Prostate gland (tissue), 2 donors: ENCODE measurements at regions not wholly inside any gene's neighbourhood (a gene's known extent, or its start where the extent isn't known, plus 50 kb on each side); places are given as distances from the start of the nearest gene placed in this dataset.

ENCODE experiments used
- DNase-seq: peaks from one replicate; pipeline ENCODE4 v3.0.0-alpha.2; 2019; ENCODE audit warnings: low spot score
- H3K27ac ChIP-seq, 2 donors: fragments of 200-600 bp; sonication (generic); 2 replicates each; pipeline ENCODE4 v1.5.1; 2017 to 2019
- H3K27me3 ChIP-seq: fragments of 200-600 bp; sonication (generic); replicated peaks from 2 replicates; pipeline ENCODE4 v1.5.1; 2019; ENCODE audit not compliant: insufficient read depth
- H3K36me3 ChIP-seq, 2 donors: fragments of 200-600 bp; sonication (generic); 1 replicate in 1 of 2; 2 replicates in 1 of 2; pipeline versions ENCODE4 v1.5.1 to v1.8.1; 2017 to 2019
- H3K4me1 ChIP-seq: fragments of 200-600 bp; sonication (generic); replicated peaks from 2 replicates; pipeline ENCODE4 v1.5.1; 2019
- H3K4me3 ChIP-seq, 2 donors: fragments of 200-600 bp; sonication (generic); 2 replicates each; pipeline ENCODE4 v1.5.1; 2017 to 2019
- H3K9me3 ChIP-seq: fragments of 200-600 bp; sonication (generic); 2 replicates; pipeline ENCODE4 v1.5.1; 2017
- POLR2A ChIP-seq: fragments of 450-650 bp; IDR thresholded peaks from one replicate; pipeline ENCODE4 v1.6.1; 2016; ENCODE audit warnings: antibody characterized with exemption, mild to moderate bottlenecking
- POLR2AphosphoS5 ChIP-seq: sonication (generic); formaldehyde crosslinking; IDR thresholded peaks from one replicate; pipeline ENCODE4 v1.6.1; 2017; ENCODE audit warnings: antibody characterized with exemption
- WGBS: methylation state at CpG from one replicate; pipeline ENCODE4 v1.1.5; 2018; 5-methylcytosine and 5-hydroxymethylcytosine counted together
- intact Hi-C: fragments of 100-400 bp; cut with DNase I; formaldehyde crosslinking; loops from one replicate; pipeline ENCODE4 v1.14.2; 2022
- TF ChIP-seq, protein P1 (sequence below), 4 experiments: fragments of 200-600 bp in 2 of 4; fragments of 450-650 bp in 2 of 4; sonication (generic) in 2 of 4; IDR thresholded peaks; 1 replicate in 3 of 4; 2 replicates in 1 of 4; pipeline ENCODE4 v1.5.1; 2016 to 2019; ENCODE audit warnings: antibody characterized with exemption in 4 of 4, mild to moderate bottlenecking in 2 of 4, moderate library complexity in 2 of 4

DNA sequence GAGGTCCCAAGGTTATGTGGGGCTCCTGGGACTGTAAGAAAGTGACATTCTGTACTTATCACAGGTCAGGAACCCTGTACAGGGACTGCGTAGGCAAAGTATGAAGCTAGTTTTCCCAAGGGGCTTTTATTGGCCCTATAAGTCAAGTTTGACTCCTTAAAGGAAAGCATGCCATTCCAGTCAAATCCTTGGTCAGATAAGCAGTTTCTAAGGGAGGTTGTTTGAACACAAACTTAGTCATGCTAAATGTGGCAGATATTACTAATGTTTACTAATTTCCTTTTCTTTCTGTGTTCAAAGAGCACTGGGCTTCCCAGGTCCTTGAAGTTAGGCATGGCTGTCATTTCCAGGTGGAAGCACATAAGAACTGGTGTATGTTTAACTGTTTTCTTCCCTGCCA, 472.4 kb downstream of the ATP23 start:
- Histone ChIP-seq H3K36me3 (no peaks in the 10 kb centered on the region), H3K27me3 (no peaks in the 10 kb centered on the region), H3K27ac (no peak overlapping the region), H3K4me3 (no peak overlapping the region), H3K4me1 (no peaks in the 10 kb centered on the region), H3K9me3 (no peaks in the 10 kb centered on the region)
- intact Hi-C loops = no loop called here
- TF ChIP-seq POLR2AphosphoS5 (no peak), POLR2A (no peak)
- TF ChIP-seq, protein P1, sequence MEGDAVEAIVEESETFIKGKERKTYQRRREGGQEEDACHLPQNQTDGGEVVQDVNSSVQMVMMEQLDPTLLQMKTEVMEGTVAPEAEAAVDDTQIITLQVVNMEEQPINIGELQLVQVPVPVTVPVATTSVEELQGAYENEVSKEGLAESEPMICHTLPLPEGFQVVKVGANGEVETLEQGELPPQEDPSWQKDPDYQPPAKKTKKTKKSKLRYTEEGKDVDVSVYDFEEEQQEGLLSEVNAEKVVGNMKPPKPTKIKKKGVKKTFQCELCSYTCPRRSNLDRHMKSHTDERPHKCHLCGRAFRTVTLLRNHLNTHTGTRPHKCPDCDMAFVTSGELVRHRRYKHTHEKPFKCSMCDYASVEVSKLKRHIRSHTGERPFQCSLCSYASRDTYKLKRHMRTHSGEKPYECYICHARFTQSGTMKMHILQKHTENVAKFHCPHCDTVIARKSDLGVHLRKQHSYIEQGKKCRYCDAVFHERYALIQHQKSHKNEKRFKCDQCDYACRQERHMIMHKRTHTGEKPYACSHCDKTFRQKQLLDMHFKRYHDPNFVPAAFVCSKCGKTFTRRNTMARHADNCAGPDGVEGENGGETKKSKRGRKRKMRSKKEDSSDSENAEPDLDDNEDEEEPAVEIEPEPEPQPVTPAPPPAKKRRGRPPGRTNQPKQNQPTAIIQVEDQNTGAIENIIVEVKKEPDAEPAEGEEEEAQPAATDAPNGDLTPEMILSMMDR (IDR thresholded peaks at IDR 0.05) = no peak
- DNase-seq = no peak
- 59% methylated on average over 1 of the region's 1 CpG for WGBS

DNA sequence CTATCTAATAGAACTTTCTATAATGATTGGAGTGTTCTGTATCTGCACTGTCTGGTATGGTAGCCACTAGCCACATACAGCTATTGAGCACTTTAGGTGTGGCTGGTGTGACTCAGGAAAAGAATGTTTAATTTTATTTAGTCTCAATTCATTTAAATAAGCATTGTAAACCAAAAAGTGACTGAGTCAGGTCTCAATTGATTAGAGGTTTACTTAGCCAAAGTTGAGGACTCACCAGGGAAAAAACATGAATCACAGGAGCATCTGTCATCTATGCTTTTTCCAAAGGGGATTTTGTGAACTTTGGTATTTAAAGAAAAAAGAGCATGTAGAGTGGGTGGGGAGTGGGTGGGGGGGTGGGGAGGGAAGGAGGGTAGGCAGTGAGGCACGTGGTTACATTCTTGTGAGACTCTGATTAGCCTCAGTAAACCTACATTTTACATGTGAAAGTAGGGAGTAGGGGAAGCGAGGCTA, 473.1 kb downstream of the ATP23 start:
- H3K27me3 ChIP-seq = no peaks in the 10 kb centered on the region
- no peak for TF ChIP-seq POLR2AphosphoS5
- no peak for TF ChIP-seq POLR2A
- TF ChIP-seq, protein P1 (IDR thresholded peaks at IDR 0.05) = no peak
- no peaks in the 10 kb centered on the region for H3K4me1 ChIP-seq
- intact Hi-C loops = no loop called here
- no peak for DNase-seq
- H3K36me3 ChIP-seq = no peaks in the 10 kb centered on the region
- no peaks in the 10 kb centered on the region for H3K9me3 ChIP-seq
- no peak overlapping the region for H3K4me3 ChIP-seq
- no peak overlapping the region for H3K27ac ChIP-seq
- 61% methylated on average over 2 of the region's 2 CpGs for WGBS

DNA sequence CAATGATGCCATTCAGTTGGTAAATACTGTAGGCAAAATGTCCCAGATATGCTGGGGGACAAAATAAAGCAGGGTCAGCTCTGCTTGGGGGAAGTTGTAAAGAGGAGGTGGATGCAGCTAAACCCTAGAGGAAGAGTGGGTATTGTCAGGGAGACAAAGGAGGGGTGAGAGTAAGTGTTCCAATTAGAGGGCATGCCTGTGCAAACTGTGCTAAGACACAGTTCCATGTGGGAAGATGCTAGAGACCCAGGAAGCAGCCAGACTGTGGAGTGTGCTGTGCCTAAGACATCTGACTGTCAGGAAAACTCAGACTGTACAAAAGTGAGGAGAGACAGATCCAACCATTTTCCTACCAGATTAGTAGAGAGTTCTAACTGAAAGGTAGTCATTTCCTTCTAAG, 474.3 kb downstream of the ATP23 start:
- H3K36me3 ChIP-seq = no peaks in the 10 kb centered on the region
- H3K4me1 ChIP-seq = no peaks in the 10 kb centered on the region
- H3K4me3 ChIP-seq = no peak overlapping the region
- TF ChIP-seq, protein P1 (IDR thresholded peaks at IDR 0.05) = no peak
- TF ChIP-seq POLR2AphosphoS5 (no peak), POLR2A (no peak)
- DNase-seq = no peak
- H3K27ac ChIP-seq = no peak overlapping the region
- no peaks in the 10 kb centered on the region for H3K9me3 ChIP-seq
- H3K27me3 ChIP-seq = no peaks in the 10 kb centered on the region
- intact Hi-C loops = no loop called here

DNA sequence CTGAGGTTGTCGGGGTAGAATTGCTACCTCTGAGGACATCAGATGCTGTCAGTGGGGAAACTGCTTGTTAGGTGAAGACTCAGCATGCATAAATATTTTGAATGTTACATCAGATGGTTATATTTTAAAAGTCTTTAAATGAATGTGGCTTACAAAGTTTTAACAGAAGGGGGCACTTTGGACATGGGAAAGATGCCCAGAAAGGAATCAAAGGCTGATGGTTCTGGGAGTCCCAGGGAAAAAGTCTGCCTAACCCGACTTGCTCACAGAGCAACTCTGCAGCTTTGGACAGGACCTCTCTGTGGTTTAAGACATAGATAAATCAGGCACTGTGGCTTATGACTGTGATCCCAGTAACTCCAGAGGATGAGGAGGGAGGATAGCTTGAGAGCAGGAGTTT, 474.9 kb downstream of the ATP23 start:
- Histone ChIP-seq H3K4me1 (no peaks in the 10 kb centered on the region), H3K9me3 (no peaks in the 10 kb centered on the region), H3K27me3 (no peaks in the 10 kb centered on the region), H3K4me3 (no peak overlapping the region), H3K27ac (no peak overlapping the region), H3K36me3 (no peaks in the 10 kb centered on the region)
- no peak for DNase-seq
- TF ChIP-seq POLR2AphosphoS5 (no peak), POLR2A (no peak)
- TF ChIP-seq, protein P1 (IDR thresholded peaks at IDR 0.05) = no peak
- whole genome bisulfite sequencing = 41% methylated on average over 2 of the region's 2 CpGs
- intact Hi-C loops = no loop called here

DNA sequence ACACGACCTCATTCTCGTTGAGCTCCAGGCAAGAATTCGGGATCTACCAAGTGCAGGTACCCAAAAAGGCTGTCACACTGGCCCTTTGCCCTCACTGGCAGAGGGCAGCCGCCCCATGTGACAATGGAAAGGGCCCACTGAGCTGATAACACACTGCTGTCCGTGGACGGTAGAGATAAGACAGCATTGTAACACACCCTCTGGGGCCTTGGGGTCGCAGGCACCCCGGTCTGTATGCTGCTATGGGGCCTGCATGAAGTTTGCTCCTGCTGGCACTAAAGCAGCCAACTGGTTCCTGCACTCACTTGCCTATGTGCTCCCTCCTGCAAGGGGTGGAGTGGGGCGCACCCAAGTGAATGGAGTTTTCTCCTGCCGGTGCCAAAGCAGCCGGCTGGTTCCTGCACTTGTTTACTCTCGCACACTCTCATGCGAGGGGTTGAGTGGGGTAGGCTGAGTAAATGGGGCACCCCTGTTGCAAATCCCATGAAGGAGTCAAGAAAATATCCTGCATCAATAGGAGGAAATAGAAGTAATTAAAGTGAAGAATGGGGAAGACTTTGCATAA, 477.9 kb downstream of the ATP23 start:
- Histone ChIP-seq H3K27me3 (no peaks in the 10 kb centered on the region), H3K4me3 (no peak overlapping the region), H3K27ac (no peak overlapping the region), H3K4me1 (no peaks in the 10 kb centered on the region), H3K36me3 (no peaks in the 10 kb centered on the region), H3K9me3 (no peaks in the 10 kb centered on the region)
- TF ChIP-seq POLR2A = no peak
- 47% methylated on average over 13 of the region's 13 CpGs for WGBS
- no peak for DNase-seq
- intact Hi-C loops = no loop called here
